ENCODE measurements at regions not wholly inside any gene's neighbourhood (a gene's known extent, or its start where the extent isn't known, plus 50 kb on each side); places are given as distances from the start of the nearest gene placed in this dataset.

- no peak for DNase-seq (ENCODE audit: low read depth)
These were observed 180.7 kb upstream of the STARD13 start for GRCh38 chr13:33466262-33466661.

- no peak for DNase-seq (ENCODE audit: low read depth)
These were observed 182.0 kb upstream of the STARD13 start for GRCh38 chr13:33467556-33467955.

GRCh38 chr13:33471204-33471603, 185.6 kb upstream of the STARD13 start:
- no peak for DNase-seq (ENCODE audit: low read depth)

GRCh38 chr13:33472446-33472845, 186.9 kb upstream of the STARD13 start:
- no peak for DNase-seq (ENCODE audit: low read depth)

GRCh38 chr13:33479105-33479504, 193.6 kb upstream of the STARD13 start:
- no peak for DNase-seq (ENCODE audit: low read depth)

- no peak for DNase-seq (ENCODE audit: low read depth)
These were observed 195.0 kb upstream of the STARD13 start for GRCh38 chr13:33480561-33480960.

- no peak for DNase-seq (ENCODE audit: low read depth)
These were observed 197.9 kb upstream of the STARD13 start for GRCh38 chr13:33483471-33483870.

GRCh38 chr13:33485247-33485646, 199.7 kb upstream of the STARD13 start:
- DNase-seq (ENCODE audit: low read depth) = no peak

GRCh38 chr13:33487575-33488243, 202.2 kb upstream of the STARD13 start:
- DNase-seq (ENCODE audit: low read depth) = no peak

GRCh38 chr13:33489563-33489962, 204.0 kb upstream of the STARD13 start:
- no peak for DNase-seq (ENCODE audit: low read depth)

GRCh38 chr13:33490461-33491327, 205.1 kb upstream of the STARD13 start:
- DNase-seq (ENCODE audit: low read depth) = no peak

GRCh38 chr13:33493672-33494365, 208.3 kb upstream of the STARD13 start:
- no peak for DNase-seq (ENCODE audit: low read depth)

- DNase-seq (ENCODE audit: low read depth) = no peak
These were observed 209.1 kb upstream of the STARD13 start for GRCh38 chr13:33494596-33495204.

- no peak for DNase-seq (ENCODE audit: low read depth)
These were observed 210.8 kb upstream of the STARD13 start for GRCh38 chr13:33496336-33496735.

GRCh38 chr13:33497146-33497845, 211.7 kb upstream of the STARD13 start:
- DNase-seq (ENCODE audit: low read depth) = no peak

GRCh38 chr13:33508060-33508459, 222.5 kb upstream of the STARD13 start:
- DNase-seq (ENCODE audit: low read depth) = no peak

GRCh38 chr13:33509642-33510229, 224.2 kb upstream of the STARD13 start:
- no peak for DNase-seq (ENCODE audit: low read depth)

- no peak for DNase-seq (ENCODE audit: low read depth)
These were observed 224.9 kb upstream of the STARD13 start for GRCh38 chr13:33510350-33510970.

GRCh38 chr13:33512880-33513554, 227.5 kb upstream of the STARD13 start:
- DNase-seq (ENCODE audit: low read depth) = no peak

- DNase-seq (ENCODE audit: low read depth) = no peak
These were observed 228.8 kb upstream of the STARD13 start for GRCh38 chr13:33514362-33514761.

All from stimulated activated CD4-positive, alpha-beta T cell treated with anti-CD3 and anti-CD28 coated beads, Interleukin-2, amount 100 ng/mL, for 4 hours (primary cell).